Effector memory CD4-positive, alpha-beta T cell (primary cell): ENCODE measurements at regions not wholly inside any gene's neighbourhood (a gene's known extent, or its start where the extent isn't known, plus 50 kb on each side); places are given as distances from the start of the nearest gene placed in this dataset.

ENCODE experiments used
- DNase-seq, 3 donors: peaks; one replicate each; pipeline ENCODE4 v3.0.0-alpha.2; 2020
- H3K27ac ChIP-seq: 2 replicates; pipeline ENCODE4 v1.7.0; 2013; ENCODE audit warnings: mild to moderate bottlenecking, low read length, moderate library complexity; ENCODE audit not compliant: insufficient read depth, poor library complexity, severe bottlenecking
- H3K27me3 ChIP-seq: replicated peaks from 2 replicates; pipeline ENCODE4 v1.7.0; 2013; ENCODE audit warnings: mild to moderate bottlenecking, low read length; ENCODE audit not compliant: insufficient read depth, control insufficient read depth, poor library complexity, severe bottlenecking
- H3K36me3 ChIP-seq: 2 replicates; pipeline ENCODE4 v1.7.0; 2013; ENCODE audit warnings: mild to moderate bottlenecking, low read length, moderate library complexity; ENCODE audit not compliant: control insufficient read depth, insufficient read depth
- H3K4me1 ChIP-seq: 2 replicates; pipeline ENCODE4 v1.7.0; 2013; ENCODE audit warnings: low read length, mild to moderate bottlenecking; ENCODE audit not compliant: control insufficient read depth, insufficient read depth, poor library complexity, severe bottlenecking
- H3K4me3 ChIP-seq: 2 replicates; pipeline ENCODE4 v1.7.0; 2013; ENCODE audit warnings: low read length, low read depth, mild to moderate bottlenecking; ENCODE audit not compliant: insufficient read depth, poor library complexity, severe bottlenecking
- H3K9me3 ChIP-seq: 2 replicates; pipeline ENCODE4 v1.7.0; 2013; ENCODE audit warnings: mild to moderate bottlenecking, low read length, moderate library complexity; ENCODE audit not compliant: control insufficient read depth

DNA sequence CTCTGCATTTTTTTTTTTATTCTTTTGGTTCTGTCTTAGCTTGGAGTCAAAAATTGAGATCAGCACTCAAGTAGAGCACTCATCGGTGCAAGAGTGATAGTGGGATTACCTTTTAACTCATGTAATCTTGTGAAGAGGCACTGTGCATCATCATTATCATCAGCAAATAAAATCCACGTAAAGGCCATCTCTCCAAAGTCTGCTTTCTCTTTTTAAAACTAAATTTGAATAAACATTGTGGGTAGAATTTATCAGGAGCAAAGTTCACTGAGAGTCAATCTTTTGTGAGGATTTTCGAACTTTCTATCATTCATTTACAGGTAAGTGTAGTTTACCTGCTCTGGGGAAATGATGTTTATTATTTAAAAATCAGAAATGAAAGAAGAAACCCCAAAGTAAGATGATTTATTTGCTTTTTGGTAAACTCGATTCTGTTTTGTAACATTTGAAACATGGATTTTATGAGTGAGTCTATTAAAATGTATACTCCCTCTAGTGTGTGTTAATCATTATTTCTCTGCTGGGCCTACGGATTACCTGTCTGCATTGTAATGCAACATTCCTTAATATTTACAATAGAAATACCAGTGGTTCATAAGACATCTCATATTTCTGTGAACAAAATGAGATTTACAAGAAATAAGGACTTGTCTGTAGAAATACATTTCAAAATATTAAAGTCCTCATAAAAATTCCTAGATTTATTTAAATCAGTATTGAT lies 327.7 kb upstream of the NAALADL2 start:
- Histone ChIP-seq H3K27me3 (no peaks in the 10 kb centered on the region), H3K4me3 (no peak overlapping the region), H3K27ac (no peak overlapping the region), H3K9me3 (no peaks in the 10 kb centered on the region), H3K4me1 (no peaks in the 10 kb centered on the region), H3K36me3 (no peaks in the 10 kb centered on the region)
- no peak for DNase-seq

- Histone ChIP-seq H3K4me1 (no peaks in the 10 kb centered on the region), H3K4me3 (no peak overlapping the region), H3K36me3 (no peaks in the 10 kb centered on the region), H3K27ac (no peak overlapping the region), H3K27me3 (no peaks in the 10 kb centered on the region), H3K9me3 (no peaks in the 10 kb centered on the region)
- DNase-seq, result no peak
Measured at GRCh38 chr3:174532216-174532615, 326.9 kb upstream of the NAALADL2 start.

DNA sequence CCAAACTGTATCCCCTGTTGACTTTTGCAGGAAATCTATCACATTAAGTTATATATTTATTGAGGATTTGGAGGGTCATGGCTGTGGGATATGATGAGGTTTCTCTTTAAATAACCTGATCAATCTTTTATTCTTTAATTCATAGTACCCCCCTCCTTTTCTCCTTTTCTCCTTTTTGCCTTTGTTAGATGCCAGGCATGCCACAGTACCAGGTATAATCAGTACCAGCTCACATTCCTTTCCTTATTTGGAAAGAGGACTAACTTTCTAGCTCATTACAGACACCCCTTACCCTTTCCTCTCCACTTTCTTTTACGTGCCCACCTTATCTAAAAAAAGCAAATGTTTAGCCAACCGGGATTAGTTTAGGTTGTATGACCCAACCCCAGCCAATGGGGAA lies 326.4 kb upstream of the NAALADL2 start:
- Histone ChIP-seq H3K4me1 (no peaks in the 10 kb centered on the region), H3K27ac (no peak overlapping the region), H3K9me3 (no peaks in the 10 kb centered on the region), H3K36me3 (no peaks in the 10 kb centered on the region), H3K4me3 (no peak overlapping the region), H3K27me3 (no peaks in the 10 kb centered on the region)
- DNase-seq, result no peak

GRCh38 chr3:174533286-174533685 lies 325.8 kb upstream of the NAALADL2 start:
- no peaks in the 10 kb centered on the region for H3K36me3 ChIP-seq
- no peak overlapping the region for H3K4me3 ChIP-seq
- H3K27me3 ChIP-seq, result no peaks in the 10 kb centered on the region
- H3K27ac ChIP-seq, result no peak overlapping the region
- no peaks in the 10 kb centered on the region for H3K4me1 ChIP-seq
- no peaks in the 10 kb centered on the region for H3K9me3 ChIP-seq
- DNase-seq, result no peak

GRCh38 chr3:174536319-174536718 lies 322.8 kb upstream of the NAALADL2 start:
- Histone ChIP-seq H3K27me3 (no peaks in the 10 kb centered on the region), H3K4me3 (no peak overlapping the region), H3K27ac (no peak overlapping the region), H3K4me1 (no peaks in the 10 kb centered on the region), H3K36me3 (no peaks in the 10 kb centered on the region), H3K9me3 (no peaks in the 10 kb centered on the region)
- DNase-seq, result no peak

DNA sequence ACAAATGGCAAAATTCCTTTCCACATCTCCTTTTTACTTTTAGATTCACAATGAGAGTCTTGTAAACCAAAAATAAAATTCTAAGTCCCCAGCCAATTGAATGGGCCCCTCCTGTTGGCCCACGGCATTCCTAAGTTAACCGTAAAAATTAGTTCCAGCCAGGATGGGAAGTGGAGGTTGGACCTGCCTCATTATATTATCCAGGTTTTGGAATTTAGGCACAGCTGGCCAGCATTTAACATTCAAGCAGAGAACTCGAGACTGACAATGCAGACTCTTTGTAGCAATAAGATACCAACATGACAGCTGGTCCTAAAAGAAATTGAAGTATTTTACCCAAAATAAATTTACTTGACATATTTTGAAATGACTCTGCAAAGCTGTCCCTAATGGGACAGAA lies 321.0 kb upstream of the NAALADL2 start:
- H3K27ac ChIP-seq, result no peak overlapping the region
- no peak for DNase-seq

GRCh38 chr3:174540116-174540908 lies 318.8 kb upstream of the NAALADL2 start:
- Histone ChIP-seq H3K27ac (no peak overlapping the region), H3K9me3 (no peaks in the 10 kb centered on the region), H3K36me3 (no peaks in the 10 kb centered on the region), H3K4me3 (no peak overlapping the region), H3K27me3 (no peaks in the 10 kb centered on the region), H3K4me1 (no peaks in the 10 kb centered on the region)
- DNase-seq, result no peak

More for the DNA sequence above, 321.0 kb upstream of the NAALADL2 start:
- no peaks in the 10 kb centered on the region for H3K27me3 ChIP-seq
- H3K9me3 ChIP-seq, result no peaks in the 10 kb centered on the region
- H3K4me1 ChIP-seq, result no peaks in the 10 kb centered on the region
- no peak overlapping the region for H3K4me3 ChIP-seq
- H3K36me3 ChIP-seq, result no peaks in the 10 kb centered on the region

DNA sequence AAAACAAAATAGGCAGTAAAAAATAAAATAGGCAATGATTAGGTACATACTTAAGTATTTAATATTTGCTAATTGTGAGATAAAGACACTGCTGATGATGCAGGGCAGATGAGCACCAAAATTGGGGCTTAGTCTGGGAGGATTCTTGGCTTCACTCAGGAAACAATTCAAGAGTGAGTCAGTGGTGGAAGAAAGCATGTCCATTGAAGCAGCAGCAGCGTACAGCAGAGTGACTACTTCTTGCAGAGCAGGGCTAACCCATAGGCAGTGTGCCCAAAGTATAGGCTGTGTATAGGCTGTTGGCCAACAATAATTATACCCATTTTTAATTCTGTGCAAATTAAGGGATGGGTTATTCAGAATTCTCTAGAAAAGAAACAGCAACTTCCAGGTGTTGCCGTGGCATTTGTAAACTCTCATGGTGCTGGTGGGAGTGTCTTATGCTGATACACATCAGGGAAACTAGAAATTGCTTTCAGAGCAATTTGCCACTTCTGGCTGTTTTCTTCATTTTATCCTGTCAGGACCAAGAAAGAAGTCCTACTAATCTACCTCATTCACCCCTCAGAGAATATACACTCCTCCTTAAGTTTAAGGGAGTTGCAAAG lies 317.3 kb upstream of the NAALADL2 start:
- Histone ChIP-seq H3K27me3 (no peaks in the 10 kb centered on the region), H3K4me3 (no peak overlapping the region), H3K4me1 (no peaks in the 10 kb centered on the region), H3K27ac (no peak overlapping the region), H3K9me3 (no peaks in the 10 kb centered on the region), H3K36me3 (no peaks in the 10 kb centered on the region)
- no peak for DNase-seq

GRCh38 chr3:174547801-174548435 lies 311.2 kb upstream of the NAALADL2 start:
- H3K4me1 ChIP-seq, result no peaks in the 10 kb centered on the region
- no peaks in the 10 kb centered on the region for H3K27me3 ChIP-seq
- no peak overlapping the region for H3K4me3 ChIP-seq
- no peaks in the 10 kb centered on the region for H3K9me3 ChIP-seq
- no peak for DNase-seq
- H3K36me3 ChIP-seq, result no peaks in the 10 kb centered on the region
- H3K27ac ChIP-seq, result no peak overlapping the region
